HepG2 (cell line): ENCODE measurements at regions not wholly inside any gene's neighbourhood (a gene's known extent, or its start where the extent isn't known, plus 50 kb on each side); places are given as distances from the start of the nearest gene placed in this dataset.

Experiments used
- ATAC-seq: fragments of 200-7000 bp; cut with Tn5 transposase; 3 replicates; pipeline ENCODE4 v1.9.1; 2020; ENCODE audit warnings: mild to moderate bottlenecking, moderate library complexity
- BruUV-seq: library from RNA; stranded (reverse); fragments of 400-500 nt; replicated peaks from 2 replicates; lab custom pipeline; 2021; lab: Mats Ljungman, UMichigan
- CTCF ChIA-PET: fragments of 300-600 bp; formaldehyde crosslinking; extraction: SDS; loops from one replicate; lab custom pipeline; 2021; ENCODE audit warnings: low total read pairs, inconsistent platforms, low intra/inter-chr PET ratio; lab: Yijun Ruan, JAX
- POLR2A ChIA-PET: fragments of 350-600 bp; sonication (Branson Sonifier 250); formaldehyde crosslinking; loops from one replicate; lab custom pipeline; 2020; ENCODE audit warnings: antibody characterized with exemption, inconsistent platforms; lab: Yijun Ruan, JAX
- DNase-seq: peaks from one replicate; pipeline ENCODE4 v3.0.0-alpha.2; 2015; ENCODE audit warnings: low spot score
- FAIRE-seq: peaks from 3 replicates; lab custom pipeline; 2011; peaks lifted over from hg19 to GRCh38; lab: Jason Lieb, UNC
- H2AFZ ChIP-seq: one replicate; pipeline ENCODE4 v1.6.1; 2011; ENCODE audit warnings: low read length, inconsistent platforms
- H3K27ac ChIP-seq: fragments of 300-600 bp; 3 replicates; pipeline ENCODE4 v1.8.0; 2011; ENCODE audit warnings: mixed run types, mild to moderate bottlenecking, mixed read lengths, low read length, inconsistent platforms; ENCODE audit not compliant: insufficient read depth; ENCODE audit errors: extremely low read length
- H3K27me3 ChIP-seq, 2 experiments: fragments of 200-600 bp in 1 of 2; 2 replicates in 1 of 2; 3 replicates in 1 of 2; pipeline versions ENCODE4 v1.6.0 to v1.8.0; 2011; ENCODE audit warnings: low read length in 2 of 2, mild to moderate bottlenecking in 2 of 2, moderate library complexity in 2 of 2, inconsistent platforms in 1 of 2; ENCODE audit not compliant: insufficient read depth in 2 of 2, control insufficient read depth in 1 of 2
- H3K36me3 ChIP-seq, 2 experiments: fragments of 200-600 bp in 1 of 2; replicated peaks in 1 of 2; 2 replicates in 1 of 2; 3 replicates in 1 of 2; pipeline versions ENCODE4 v1.5.1 to v1.8.0; 2011; ENCODE audit warnings: low read length in 2 of 2, inconsistent platforms in 1 of 2; ENCODE audit not compliant: insufficient read depth in 2 of 2, control insufficient read depth in 1 of 2
- H3K4me1 ChIP-seq: 2 replicates; pipeline ENCODE4 v1.5.1; 2012; ENCODE audit warnings: low read length, inconsistent platforms; ENCODE audit not compliant: insufficient read depth
- H3K4me2 ChIP-seq: 2 replicates; pipeline ENCODE4 v1.6.0; 2011; ENCODE audit warnings: low read depth, low read length, inconsistent platforms
- H3K4me3 ChIP-seq, 3 experiments: fragments of 200-600 bp in 1 of 3; sonication (generic), shearing (Covaris generic) in 1 of 3; replicated peaks in 1 of 3; 2 replicates each; pipeline ENCODE4 v1.5.1; 2011 to 2016; ENCODE audit warnings: low read length in 3 of 3, inconsistent platforms in 2 of 3, low read depth in 2 of 3, mild to moderate bottlenecking in 2 of 3, control low read depth in 1 of 3, mixed read lengths in 1 of 3; ENCODE audit not compliant: insufficient read depth in 1 of 3
- H3K79me2 ChIP-seq: one replicate; pipeline ENCODE4 v1.6.1; 2011; ENCODE audit warnings: low read length, inconsistent platforms; ENCODE audit not compliant: insufficient read depth
- H3K9ac ChIP-seq: 2 replicates; pipeline ENCODE4 v1.6.0; 2011; ENCODE audit warnings: mild to moderate bottlenecking, low read depth, low read length, inconsistent platforms; ENCODE audit not compliant: insufficient read depth
- H3K9me3 ChIP-seq: 2 replicates; pipeline ENCODE4 v1.5.1; 2012; ENCODE audit warnings: mild to moderate bottlenecking, low read length
- H4K20me1 ChIP-seq: 2 replicates; pipeline ENCODE4 v1.6.0; 2011; ENCODE audit warnings: inconsistent platforms, mild to moderate bottlenecking, low read length, moderate library complexity; ENCODE audit not compliant: insufficient read depth
- CEBPB ChIP-seq: IDR thresholded peaks from 2 replicates; pipeline ENCODE4 v1.6.1; 2011; ENCODE audit warnings: low read depth, low read length, improper control_type of control experiment, borderline replicate concordance
- DMAP1 ChIP-seq: IDR thresholded peaks from 2 replicates; pipeline ENCODE4 v1.6.1; 2016
- E2F1 ChIP-seq: sonication (generic); formaldehyde crosslinking; IDR thresholded peaks from 2 replicates; pipeline ENCODE4 v1.5.0; 2020; ENCODE audit warnings: missing genetic modification reagents
- HOXD1 ChIP-seq: sonication (generic); formaldehyde crosslinking; IDR thresholded peaks from 2 replicates; pipeline ENCODE4 v1.5.0; 2020; ENCODE audit warnings: missing genetic modification reagents
- MAFG ChIP-seq: sonication (generic); formaldehyde crosslinking; IDR thresholded peaks from 2 replicates; pipeline ENCODE4 v1.5.1; 2020; ENCODE audit warnings: mild to moderate bottlenecking, missing genetic modification reagents
- MNT ChIP-seq: fragments of 450-650 bp; IDR thresholded peaks from 2 replicates; pipeline ENCODE4 v1.6.1; 2016
- RFX5 ChIP-seq: IDR thresholded peaks from 2 replicates; pipeline ENCODE4 v1.6.1; 2011; ENCODE audit warnings: low read depth, low read length, improper control_type of control experiment
- SRSF9 ChIP-seq: fragments of 200-400 bp; formaldehyde crosslinking; IDR thresholded peaks from 2 replicates; pipeline ENCODE4 v1.6.1; 2018; ENCODE audit warnings: borderline replicate concordance, mild to moderate bottlenecking, low read depth, low read length; ENCODE audit not compliant: insufficient read depth, poor library complexity, severe bottlenecking
- STAT5B ChIP-seq: sonication (generic); formaldehyde crosslinking; IDR thresholded peaks from 2 replicates; pipeline ENCODE4 v1.4.0; 2020; ENCODE audit warnings: missing genetic modification reagents
- ZKSCAN5 ChIP-seq: sonication (generic); formaldehyde crosslinking; IDR thresholded peaks from 2 replicates; pipeline ENCODE4 v1.5.1; 2020; ENCODE audit warnings: mild to moderate bottlenecking, missing genetic modification reagents
- ZMYM2 ChIP-seq: sonication (generic); formaldehyde crosslinking; IDR thresholded peaks from 2 replicates; pipeline ENCODE4 v1.8.0; 2022; ENCODE audit warnings: mild to moderate bottlenecking, missing genetic modification reagents
- ZNF296 ChIP-seq: sonication (generic); formaldehyde crosslinking; conservative IDR thresholded peaks from 2 replicates; pipeline ENCODE4 v1.5.0; 2020; ENCODE audit warnings: mild to moderate bottlenecking, missing genetic modification reagents
- ZNF460 ChIP-seq: sonication (generic); formaldehyde crosslinking; IDR thresholded peaks from 2 replicates; pipeline ENCODE4 v1.5.1; 2020; ENCODE audit warnings: missing genetic modification reagents, mild to moderate bottlenecking, borderline replicate concordance
- WGBS: methylation state at CpG from one replicate; pipeline ENCODE4 v1.1.6; 2017; ENCODE audit warnings: low lambda C conversion rate; 5-methylcytosine and 5-hydroxymethylcytosine counted together
- in situ Hi-C: cut with HindIII; loops from 2 replicates; pipeline ENCODE4 v1.10.0; 2017; ENCODE audit warnings: low pct_unique_long_range_greater_than_20kb; ENCODE audit not compliant: extremely low pct_ligation_motif_present
- intact Hi-C: fragments of 100-400 bp; cut with micrococcal nuclease; formaldehyde crosslinking; loops from one replicate; pipeline ENCODE4 v1.10.0; 2022; ENCODE audit not compliant: unreplicated experiment
- TF ChIP-seq, protein P1 (sequence below): sonication (generic); formaldehyde crosslinking; IDR thresholded peaks from 2 replicates; pipeline ENCODE4 v1.4.0; 2020; ENCODE audit warnings: mild to moderate bottlenecking, missing genetic modification reagents

GRCh38 chr13:109655206-109655600 is 131.2 kb downstream of the IRS2 start (continued):
- TF ChIP-seq, protein P1, sequence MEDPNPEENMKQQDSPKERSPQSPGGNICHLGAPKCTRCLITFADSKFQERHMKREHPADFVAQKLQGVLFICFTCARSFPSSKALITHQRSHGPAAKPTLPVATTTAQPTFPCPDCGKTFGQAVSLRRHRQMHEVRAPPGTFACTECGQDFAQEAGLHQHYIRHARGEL: no peak
- no peak for TF ChIP-seq ZNF460 (CRISPR knock-in tag)
- TF ChIP-seq ZMYM2 (CRISPR knock-in tag): no peak
- TF ChIP-seq RFX5: no peak
- no peak for TF ChIP-seq DMAP1 (CRISPR knock-in tag)
- TF ChIP-seq STAT5B (CRISPR knock-in tag): no peak
- TF ChIP-seq MAFG (CRISPR knock-in tag): no peak
- no peak for TF ChIP-seq SRSF9
- TF ChIP-seq HOXD1: no peak
- TF ChIP-seq, all 625 proteins: peak for 0

GRCh38 chr13:109654341-109655205 is 131.8 kb downstream of the IRS2 start:
- no TSS peak for BruUV-seq
- intact Hi-C loops: no loop called here
- no peak overlapping the region for H3K4me3 ChIP-seq
- in situ Hi-C loops: no loop called here
- H3K27ac ChIP-seq: no peak overlapping the region
- no peaks in the 10 kb centered on the region for H3K4me1 ChIP-seq
- H3K9ac ChIP-seq: no peak overlapping the region
- H3K4me2 ChIP-seq: no peak overlapping the region
- no peaks in the 10 kb centered on the region for H3K9me3 ChIP-seq
- no peaks in the 10 kb centered on the region for H3K36me3 ChIP-seq
- CTCF ChIA-PET: no interaction called here
- H3K79me2 ChIP-seq: no peaks in the 10 kb centered on the region
- FAIRE-seq: no peak
- H2AFZ ChIP-seq: no peak overlapping the region
- H4K20me1 ChIP-seq: no peaks in the 10 kb centered on the region
- peak; percentile 88 for TF ChIP-seq MNT
- TF ChIP-seq CEBPB: peak; percentile 32; the same call in 1 of the 2 replicates
- no peak for TF ChIP-seq ZNF296 (CRISPR knock-in tag)
- TF ChIP-seq ZKSCAN5 (CRISPR knock-in tag): no peak
- no peak for TF ChIP-seq E2F1 (CRISPR knock-in tag)
- DNase-seq: no peak
- POLR2A ChIA-PET: no interaction called here
- no peaks in the 10 kb centered on the region for H3K27me3 ChIP-seq
- no peak for ATAC-seq
- 42% methylated on average over 17 of the region's 17 CpGs for WGBS
